GM19324 (cell line): ENCODE measurements at regions not wholly inside any gene's neighbourhood (a gene's known extent, or its start where the extent isn't known, plus 50 kb on each side); places are given as distances from the start of the nearest gene placed in this dataset.

Source experiments
- ATAC-seq: cut with Tn5 transposase; IDR thresholded peaks from one replicate; pipeline ENCODE4 v1.9.1; 2021; ENCODE audit warnings: mild to moderate bottlenecking, moderate library complexity; ENCODE audit not compliant: unreplicated experiment, low FRiP score

DNA sequence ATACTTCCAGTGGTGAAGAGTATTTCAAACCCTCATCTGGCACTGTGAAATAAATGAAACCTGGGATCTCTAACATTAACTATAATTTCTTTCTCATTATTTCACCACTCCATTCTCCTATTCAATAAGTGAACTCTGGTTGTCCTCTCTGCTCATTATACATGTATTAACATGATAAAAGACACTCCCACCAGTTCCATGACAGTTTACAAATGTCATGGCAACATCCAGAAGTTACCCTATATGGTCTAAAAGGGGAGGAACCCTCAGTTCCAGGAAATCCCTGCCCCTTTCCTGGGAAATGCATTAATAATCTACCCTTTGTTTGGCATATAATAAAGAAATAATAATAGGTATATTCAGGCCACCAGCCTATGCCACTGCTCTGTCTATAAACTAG lies 62.7 kb upstream of the BRINP3 start:
- ATAC-seq = no peak

DNA sequence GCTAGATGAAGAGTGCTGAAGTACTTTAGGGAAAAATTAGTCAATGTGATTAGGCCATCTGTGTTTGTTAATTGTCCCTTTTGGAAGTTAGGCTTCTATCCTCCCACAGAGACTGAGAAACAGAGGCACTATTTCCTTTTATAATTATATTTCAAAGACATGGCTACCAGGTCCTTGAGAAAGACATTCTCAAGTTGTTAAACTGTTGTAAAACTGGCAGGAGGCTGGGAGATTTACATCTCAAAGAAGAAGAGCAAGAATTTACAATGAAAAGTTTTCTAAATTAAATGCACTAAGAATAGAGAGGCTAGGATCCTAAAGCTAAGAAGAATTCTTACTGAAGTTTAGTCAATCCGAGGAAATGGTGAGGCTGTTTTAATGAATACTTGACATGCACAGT lies 74.0 kb upstream of the BRINP3 start:
- ATAC-seq = no peak

DNA sequence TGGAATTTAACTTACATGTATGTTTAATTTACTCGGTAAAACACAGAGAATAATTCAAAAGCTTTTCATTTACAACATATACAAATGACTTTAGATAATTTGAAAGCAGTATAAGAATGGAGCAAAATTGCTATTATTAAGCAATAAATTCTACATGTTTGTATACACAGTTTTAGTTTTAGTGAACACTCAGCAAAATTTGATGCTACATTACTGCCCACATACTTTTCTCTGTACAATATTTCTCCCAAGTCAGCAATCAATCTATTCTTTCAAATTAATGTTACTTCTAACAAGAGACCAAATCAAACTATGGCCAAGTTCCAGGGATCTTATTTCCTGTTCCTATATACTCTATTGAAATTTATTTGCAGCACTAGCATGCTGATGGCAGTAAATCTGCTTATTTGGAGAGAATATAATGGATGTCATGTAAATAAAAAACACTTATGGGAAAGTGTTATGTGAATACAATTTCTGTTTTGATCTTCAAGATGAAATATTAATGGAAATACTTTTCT lies 82.6 kb upstream of the BRINP3 start:
- ATAC-seq = no peak

DNA sequence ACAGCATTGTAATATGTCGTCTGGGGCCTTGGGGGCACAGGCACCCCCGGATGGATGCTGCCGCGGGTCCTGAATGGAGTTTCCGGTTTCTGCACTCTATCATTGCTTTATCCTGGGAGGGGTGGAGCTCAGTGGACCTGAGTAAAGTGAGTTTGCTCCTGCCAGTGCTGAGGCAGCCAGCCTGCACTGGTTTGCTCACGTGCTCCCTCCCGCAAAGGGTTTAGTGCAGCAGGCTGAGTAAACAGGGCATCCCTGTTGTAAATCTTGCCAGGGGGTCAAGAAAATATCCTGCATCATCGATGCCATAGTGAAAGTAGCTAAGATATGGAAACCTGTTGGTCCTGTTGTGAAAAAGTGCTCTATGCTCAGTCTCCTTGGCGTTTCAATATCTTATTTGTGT lies 85.6 kb upstream of the BRINP3 start:
- no peak for ATAC-seq

DNA sequence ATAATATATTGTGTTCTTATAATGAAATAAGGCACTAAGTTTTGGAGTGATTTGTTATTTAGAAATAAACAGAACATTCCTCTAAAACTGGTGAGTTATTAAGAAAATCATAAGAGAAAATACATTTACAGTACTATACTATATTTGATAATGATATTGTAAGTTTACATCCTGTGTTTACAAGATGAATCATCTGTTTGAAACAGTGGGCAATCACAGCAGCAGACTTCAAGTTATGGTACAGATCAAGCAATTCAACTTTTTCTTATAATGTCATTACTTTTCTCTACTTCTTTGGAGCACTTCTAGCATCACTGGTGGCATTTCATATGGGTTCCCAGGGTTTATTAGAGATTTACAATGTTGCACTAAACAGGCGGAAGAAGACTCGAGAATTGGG lies 86.5 kb upstream of the BRINP3 start:
- ATAC-seq = no peak

DNA sequence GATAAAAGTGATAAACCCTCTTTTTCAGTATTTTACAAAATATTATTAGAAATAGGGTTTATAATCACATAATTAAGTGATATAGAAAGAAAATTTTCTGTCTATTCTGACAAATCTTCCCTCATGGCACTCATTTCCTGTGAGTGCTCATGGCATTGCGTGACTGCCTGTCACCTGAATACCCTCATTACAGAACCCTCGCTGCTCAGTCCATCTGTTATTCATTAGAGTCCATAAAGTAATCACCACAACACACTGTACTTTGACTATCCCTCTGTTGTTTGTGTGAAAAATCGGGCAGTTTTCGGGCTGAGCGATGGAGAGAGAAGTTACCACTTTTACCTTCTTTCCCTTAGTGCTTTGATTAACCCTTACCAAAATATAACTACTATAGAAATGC lies 100.4 kb upstream of the BRINP3 start:
- no peak for ATAC-seq

DNA sequence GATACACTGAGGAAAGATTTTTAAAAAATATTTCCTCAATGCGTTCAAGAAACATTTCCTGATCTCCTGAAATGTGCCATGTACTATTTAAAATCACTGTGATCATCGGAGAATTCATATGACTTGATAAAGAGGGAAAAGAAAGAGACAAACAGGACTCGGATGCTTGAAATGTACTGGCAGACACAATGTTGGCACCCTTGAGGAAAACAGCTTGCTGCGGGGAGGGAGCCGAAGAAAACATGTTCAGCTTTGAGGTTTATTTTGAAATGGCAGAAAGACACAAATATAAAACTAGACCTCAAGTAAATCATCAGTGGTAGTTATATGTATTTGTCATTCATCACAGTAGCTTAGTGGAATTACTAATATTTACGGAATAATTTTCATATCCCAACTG lies 100.9 kb upstream of the BRINP3 start:
- no peak for ATAC-seq

DNA sequence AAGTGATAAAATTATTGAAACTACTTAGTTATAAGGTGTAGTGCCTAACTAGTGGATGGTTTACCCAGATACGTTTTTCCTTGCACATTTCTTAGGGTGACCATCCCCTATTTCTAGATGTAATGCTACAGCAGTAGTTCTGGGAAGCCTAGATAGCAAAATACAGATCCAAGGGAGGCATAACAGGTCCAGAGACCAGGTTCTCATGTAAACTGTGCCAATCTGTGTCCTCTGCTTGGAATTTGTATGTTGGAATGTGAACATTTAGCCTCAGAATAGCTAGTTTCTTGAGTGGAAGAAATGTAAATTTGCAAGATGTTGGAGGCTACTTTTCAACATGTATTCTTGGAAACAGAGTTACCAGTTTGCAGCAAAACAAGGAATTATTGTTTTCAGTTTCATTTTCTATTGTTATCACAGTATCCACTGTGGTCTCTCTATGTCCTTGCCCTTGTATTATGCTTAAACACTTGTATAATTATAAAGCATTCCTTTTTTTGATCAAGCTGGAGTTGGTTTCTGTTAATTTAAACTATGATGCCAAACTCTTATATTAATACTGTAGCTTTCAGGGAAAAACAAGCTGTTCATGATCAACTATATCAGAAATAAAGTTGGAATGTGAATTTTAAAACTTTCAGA lies 102.0 kb upstream of the BRINP3 start:
- no peak for ATAC-seq

DNA sequence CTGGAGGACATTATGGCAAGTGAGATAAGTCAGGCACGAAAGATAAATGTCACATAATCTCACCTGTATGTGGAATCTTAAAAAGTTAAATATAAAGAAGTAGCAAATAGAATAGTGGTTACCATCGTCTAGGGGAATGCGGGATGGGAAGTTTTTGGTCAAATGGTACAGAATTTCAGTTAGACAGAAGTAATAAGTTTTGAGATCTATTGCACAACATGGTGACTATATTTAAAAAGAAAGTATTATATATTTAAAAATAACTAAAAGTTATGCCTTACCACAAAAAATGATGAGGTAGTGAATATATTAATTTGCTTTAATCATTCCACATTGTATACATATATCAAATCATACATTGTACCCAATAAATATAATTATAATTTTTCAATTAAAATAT lies 106.2 kb upstream of the BRINP3 start:
- no peak for ATAC-seq

DNA sequence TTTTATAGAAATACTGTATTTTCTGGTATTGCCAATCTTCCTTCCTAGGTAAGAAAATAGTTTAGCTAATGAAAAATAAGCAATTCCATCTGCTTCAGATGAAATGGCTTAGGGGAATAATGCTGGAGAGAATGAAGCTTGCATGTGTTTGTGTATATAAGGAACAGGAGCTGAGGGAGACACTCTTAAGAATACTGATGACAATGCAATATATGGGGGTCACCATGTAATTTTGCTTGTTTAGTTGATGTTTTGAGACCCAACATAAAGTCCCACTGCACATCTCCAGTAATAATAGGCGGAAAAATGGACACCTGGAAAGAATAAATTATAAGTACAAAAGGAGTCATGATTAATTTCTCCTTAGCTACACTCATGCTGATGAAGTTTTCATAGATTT lies 110.8 kb upstream of the BRINP3 start:
- no peak for ATAC-seq

DNA sequence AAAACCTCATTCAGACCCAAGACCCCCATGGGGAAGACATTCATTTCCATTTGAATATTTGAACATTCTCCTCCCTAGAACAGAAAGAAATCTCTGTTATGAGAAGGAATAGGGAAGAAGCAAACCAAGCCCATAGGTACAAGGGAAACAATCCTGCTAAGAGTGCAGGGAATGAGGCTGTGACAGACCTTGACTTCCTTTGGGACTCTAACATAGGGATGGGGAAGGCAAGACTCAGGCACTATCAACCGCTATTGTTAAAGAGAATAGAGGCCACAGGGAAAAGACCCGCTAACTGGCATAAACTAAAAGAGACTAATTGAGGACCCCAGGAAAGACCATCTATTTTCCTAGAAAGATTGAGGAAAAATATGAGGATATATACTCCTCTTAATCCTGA lies 117.8 kb upstream of the BRINP3 start:
- no peak for ATAC-seq

DNA sequence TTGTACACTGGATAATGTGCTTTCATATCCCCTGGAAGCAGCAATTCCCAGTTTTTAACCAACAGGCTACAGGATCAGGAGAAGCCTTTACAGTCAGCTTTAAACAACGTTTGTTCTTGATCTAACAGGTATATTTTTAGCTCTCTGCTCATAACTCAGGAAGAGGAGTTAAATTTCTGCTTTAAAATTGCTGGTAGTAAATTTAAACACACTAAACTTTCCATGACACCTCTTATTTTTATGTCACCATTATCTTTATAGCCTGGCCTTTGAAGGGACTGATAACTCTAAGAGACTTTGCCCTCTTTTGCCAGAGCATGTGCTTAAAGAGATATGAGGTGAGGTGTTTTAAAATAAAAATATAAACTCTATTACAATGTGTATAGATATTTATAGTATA lies 119.6 kb upstream of the BRINP3 start:
- ATAC-seq = no peak

DNA sequence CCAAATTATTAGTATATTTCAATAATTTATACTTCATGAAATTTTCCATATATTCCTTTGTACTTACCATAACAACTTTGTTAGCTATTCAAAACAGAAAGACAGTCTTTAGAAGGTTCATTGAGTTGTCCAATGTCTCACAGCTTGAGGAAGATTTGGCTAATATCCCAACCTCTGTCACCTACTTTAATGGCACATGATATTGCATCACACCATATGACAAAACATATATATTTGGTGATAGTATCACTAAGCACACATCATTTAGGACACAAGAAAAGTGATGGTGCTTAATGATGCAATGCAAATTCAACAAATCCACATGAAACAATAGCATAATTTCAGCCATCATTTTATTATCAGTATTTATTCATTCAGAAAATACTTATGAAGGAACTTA lies 122.0 kb upstream of the BRINP3 start:
- no peak for ATAC-seq

DNA sequence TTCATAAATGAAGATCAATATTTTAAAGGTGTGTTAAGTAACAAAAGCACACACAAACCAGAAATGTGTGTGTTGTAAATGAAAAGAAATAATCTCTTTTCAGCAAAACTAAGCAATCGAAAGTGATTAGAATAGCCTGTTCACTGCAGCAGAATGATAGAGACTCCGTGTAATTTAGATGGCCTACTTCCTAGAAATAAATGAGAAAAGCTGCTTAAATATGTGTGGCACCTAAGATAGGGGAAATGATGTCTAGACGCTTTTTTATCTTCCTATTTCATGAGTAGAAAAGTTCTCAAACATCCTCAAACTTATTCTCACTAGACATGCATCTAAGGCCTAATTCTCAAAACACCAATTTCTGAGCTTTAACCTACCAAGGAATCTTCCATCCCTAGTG lies 124.7 kb upstream of the BRINP3 start:
- ATAC-seq = no peak

DNA sequence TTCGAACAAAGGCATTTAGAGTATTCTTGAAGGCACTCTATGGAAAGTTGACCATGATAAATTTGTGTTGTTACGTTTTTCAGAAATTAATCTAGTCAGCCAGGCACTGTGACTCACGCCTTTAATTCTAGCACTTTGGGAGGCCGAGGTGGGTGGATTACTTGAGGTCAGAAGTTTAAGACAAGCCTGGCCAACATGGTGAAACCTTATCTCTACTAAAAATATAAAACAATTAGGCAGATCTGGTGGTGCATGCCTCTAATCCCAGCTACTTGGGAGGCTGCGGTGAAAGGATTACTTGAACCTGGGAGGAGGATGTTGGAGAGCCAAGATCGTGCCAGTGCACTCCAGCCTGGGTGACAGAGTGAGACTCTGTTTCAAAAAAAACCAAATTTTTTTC lies 130.6 kb upstream of the BRINP3 start:
- no peak for ATAC-seq

DNA sequence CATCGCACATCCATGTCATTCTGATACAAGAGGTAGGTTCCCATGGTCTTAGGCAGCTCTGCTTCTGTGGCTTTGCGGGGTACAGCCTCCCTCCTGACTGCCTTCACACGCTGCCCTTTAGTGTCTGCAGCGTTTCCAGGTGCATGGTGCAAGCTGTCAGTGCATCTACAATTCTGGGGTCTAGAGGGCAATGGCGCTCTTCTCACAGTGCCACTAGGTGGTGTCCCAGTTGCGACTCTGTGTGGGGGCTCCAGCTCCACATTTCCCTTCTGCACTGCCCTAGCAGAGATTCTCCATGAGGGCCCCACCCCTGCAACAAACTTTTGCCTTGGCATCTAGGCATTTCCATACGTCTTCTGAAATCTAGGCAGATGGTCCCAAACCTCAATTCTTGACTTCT lies 138.2 kb upstream of the BRINP3 start:
- ATAC-seq = no peak

DNA sequence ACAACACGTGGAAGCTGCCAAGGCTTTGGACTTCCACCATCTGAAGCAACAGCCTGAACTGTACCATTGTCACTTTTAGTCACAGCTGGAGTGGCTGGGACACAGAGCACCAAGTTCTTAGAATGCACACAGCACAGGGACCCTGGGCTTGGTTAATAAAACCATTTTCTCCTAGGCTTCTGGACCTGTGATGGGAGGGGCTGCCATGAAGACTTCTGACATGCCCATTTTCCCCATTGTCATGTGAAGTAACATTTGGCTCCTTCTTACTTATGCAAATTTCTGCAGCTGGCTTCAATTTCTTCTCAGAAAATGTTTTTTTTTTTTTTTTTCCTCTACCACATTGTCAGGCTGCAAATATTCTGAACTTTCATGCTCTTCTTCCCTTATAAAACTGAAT lies 138.6 kb upstream of the BRINP3 start:
- no peak for ATAC-seq

DNA sequence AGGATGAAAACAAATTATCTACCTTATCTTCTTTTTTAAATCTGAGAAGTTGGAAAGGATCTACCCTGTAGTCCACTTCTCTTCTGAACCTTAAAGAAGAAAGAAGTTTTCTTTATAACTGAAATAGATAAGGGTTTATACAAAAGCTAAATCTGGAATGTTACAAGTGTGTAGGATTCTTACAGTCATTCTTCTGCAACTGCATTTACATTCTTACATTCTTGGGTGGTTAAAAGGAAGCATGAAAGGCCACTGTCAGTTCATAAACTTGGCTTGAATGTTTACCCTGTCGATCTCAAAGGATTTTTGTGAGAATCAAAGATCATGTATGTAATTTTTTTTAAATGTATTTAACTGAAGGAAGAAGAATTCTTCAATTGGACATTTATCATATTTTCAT lies 142.1 kb upstream of the BRINP3 start:
- no peak for ATAC-seq

DNA sequence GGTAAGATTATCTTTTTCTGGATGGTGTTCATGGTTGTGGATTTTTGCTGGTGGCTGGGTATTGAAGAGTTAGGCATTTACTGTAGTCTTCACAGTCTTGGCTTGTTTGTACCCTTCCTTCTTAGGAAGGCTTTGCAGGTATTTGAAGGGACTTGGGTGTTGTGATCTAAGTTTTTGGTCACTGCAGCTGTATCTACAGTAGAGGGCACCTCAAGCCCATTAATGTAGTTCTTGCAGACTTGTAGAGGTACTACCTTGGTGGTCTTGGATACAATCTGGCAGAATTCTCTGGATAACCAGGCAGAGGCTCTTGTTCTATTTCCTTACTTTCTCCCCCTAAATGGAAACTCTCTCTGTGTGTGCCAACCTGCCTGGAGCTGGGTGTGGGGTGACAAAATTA lies 155.8 kb upstream of the BRINP3 start:
- no peak for ATAC-seq

DNA sequence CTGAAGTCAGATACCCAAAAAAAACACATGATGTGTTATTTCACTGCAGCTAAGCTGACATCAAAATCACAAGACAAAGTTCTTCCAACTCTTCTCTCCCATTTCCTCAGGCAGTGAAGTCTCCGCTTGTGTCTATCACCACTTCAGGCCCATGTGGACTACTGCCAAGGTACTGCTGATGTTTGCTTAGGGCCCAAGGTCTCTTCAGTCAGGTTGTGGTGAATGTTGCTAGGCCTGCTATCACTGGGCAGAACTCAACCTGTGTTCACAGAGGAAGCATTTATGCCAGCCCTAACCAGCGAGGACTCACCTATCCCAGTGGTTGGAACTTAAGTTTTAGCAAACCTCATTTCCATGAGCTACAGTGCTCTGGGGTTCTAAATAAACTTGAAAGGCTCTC lies 156.5 kb upstream of the BRINP3 start:
- no peak for ATAC-seq

DNA sequence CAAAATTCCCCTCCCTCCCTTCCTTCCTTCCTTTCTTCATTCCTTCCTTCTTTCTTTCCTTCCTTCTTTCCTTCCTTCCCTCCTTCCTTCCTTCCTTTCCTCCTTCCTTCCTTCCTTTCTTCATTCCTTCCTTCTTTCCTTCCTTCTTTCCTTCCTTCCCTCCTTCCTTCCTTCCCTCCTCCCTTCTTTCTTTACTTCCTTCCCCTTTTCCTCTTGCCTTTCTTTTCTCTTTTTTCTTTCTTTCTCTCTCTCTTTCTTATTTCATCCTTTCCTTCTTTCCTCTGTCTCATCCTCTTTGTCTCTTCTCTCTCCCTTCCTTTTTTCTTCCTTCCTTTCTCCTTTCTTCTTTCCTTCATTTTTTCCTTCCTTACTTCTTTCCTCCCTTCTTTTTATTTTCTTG lies 171.9 kb upstream of the BRINP3 start:
- no peak for ATAC-seq

DNA sequence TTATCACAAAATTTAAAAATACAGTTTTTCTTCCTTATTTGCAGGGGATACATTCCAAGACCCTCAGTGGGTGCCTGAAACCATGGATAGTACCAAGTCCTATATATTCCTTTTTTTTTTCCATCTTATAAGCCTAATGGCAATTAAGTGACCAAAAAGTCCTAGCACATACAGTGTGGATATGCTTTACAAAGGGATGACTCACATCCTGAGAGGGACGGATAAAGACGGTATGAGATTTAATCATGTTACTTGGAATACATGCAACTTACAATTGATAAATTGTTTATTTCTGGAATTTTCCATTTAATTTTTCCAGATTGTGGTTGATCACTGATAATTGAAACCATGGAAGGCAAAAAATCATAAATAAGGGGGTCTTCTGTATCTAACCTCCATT lies 181.2 kb upstream of the BRINP3 start:
- no peak for ATAC-seq

DNA sequence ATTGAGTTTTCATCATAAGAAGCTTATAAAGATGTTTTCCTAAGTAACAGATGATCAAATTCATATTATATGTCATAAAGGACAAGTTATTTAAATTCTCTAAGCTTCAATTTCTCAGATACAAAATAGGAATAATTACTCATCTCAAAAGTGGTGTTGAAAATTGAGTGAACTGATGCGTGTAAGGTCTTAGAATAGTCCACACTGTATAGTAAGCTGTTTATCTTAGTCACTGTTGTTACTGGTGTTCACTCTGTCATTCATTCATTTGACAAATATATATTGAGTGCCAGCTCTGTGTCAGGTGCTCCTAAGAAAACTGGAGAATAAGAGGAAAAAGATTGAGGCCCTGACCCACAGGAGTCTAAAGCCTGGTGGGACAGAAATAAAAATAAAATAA lies 186.3 kb upstream of the BRINP3 start:
- no peak for ATAC-seq
